Lower leg skin (tissue), 4 donors: ENCODE measurements at regions not wholly inside any gene's neighbourhood (a gene's known extent, or its start where the extent isn't known, plus 50 kb on each side); places are given as distances from the start of the nearest gene placed in this dataset.

Experiments used
- DNase-seq, 2 donors: peaks; one replicate each; pipeline ENCODE4 v3.0.0-alpha.2; 2019; ENCODE audit warnings: low spot score in 2 of 2
- H3K4me3 ChIP-seq: fragments of 200-600 bp; sonication (generic); 2 replicates; pipeline ENCODE4 v1.5.1; 2017; ENCODE audit warnings: mild to moderate bottlenecking, low read depth; ENCODE audit not compliant: poor library complexity, severe bottlenecking
- POLR2A ChIP-seq, 2 donors: fragments of 450-650 bp; IDR thresholded peaks; one replicate each; pipeline ENCODE4 v1.6.1; 2016 to 2017; ENCODE audit warnings: antibody characterized with exemption in 2 of 2, mild to moderate bottlenecking in 1 of 2, moderate library complexity in 1 of 2
- WGBS, 2 donors: methylation state at CpG; one replicate each; pipeline ENCODE4 v1.1.5; 2018; 5-methylcytosine and 5-hydroxymethylcytosine counted together
- intact Hi-C: fragments of 100-400 bp; cut with DNase I; formaldehyde crosslinking; loops from one replicate; pipeline ENCODE4 v1.15.0; 2023; ENCODE audit warnings: low total_unique reads
- TF ChIP-seq, protein P1 (sequence below), 3 donors: fragments of 450-650 bp; IDR thresholded peaks; one replicate each; pipeline ENCODE4 v1.5.1; 2016; ENCODE audit warnings: antibody characterized with exemption in 3 of 3, mild to moderate bottlenecking in 3 of 3, moderate library complexity in 2 of 3

DNA sequence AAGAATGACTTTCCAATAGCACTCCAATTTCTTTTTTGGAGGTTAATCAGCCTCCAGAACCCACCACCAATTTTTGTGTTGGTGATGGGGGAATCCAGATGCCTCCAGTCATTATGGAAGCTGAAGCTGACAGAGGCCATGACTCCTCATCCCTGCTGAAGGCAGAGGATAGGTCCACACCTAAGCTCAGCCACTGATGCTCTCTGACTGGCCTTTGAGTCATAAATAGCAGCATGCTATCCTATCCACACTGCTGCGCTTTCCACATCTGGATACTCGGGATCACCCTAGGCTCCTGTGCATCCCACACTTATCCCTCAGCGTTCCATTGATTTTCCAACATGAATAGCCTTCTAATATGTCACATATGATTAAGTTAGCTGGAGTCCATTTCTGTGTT is 124.2 kb downstream of the TES start:
- DNase-seq = no peak
- TF ChIP-seq, protein P1, sequence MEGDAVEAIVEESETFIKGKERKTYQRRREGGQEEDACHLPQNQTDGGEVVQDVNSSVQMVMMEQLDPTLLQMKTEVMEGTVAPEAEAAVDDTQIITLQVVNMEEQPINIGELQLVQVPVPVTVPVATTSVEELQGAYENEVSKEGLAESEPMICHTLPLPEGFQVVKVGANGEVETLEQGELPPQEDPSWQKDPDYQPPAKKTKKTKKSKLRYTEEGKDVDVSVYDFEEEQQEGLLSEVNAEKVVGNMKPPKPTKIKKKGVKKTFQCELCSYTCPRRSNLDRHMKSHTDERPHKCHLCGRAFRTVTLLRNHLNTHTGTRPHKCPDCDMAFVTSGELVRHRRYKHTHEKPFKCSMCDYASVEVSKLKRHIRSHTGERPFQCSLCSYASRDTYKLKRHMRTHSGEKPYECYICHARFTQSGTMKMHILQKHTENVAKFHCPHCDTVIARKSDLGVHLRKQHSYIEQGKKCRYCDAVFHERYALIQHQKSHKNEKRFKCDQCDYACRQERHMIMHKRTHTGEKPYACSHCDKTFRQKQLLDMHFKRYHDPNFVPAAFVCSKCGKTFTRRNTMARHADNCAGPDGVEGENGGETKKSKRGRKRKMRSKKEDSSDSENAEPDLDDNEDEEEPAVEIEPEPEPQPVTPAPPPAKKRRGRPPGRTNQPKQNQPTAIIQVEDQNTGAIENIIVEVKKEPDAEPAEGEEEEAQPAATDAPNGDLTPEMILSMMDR (IDR thresholded peaks at IDR 0.05) = no peak
- TF ChIP-seq POLR2A (IDR thresholded peaks at IDR 0.05) = no peak
- intact Hi-C loops = no loop called here
- 96 to 98% methylated on average over 3 of the region's 3 CpGs for WGBS, 2 donors
- H3K4me3 ChIP-seq = no peak overlapping the region

DNA sequence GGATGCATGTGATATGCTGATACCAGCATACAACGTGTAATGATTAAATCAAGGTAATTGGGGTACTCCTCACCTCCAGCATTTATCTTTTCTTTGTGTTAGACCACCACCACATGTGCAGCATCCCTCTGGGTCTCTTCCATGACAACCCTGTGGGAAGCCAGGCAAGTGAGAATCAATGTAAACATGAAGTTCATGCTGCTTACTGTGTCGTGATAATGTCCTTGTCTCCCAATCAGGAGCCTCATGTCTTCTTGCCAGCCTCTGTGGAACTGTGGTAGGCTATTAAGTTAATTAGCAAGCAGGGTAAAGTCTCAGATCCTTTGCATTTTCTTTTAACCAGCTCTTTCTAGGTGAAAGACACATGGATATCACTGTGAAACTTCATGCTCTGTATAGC is 126.7 kb downstream of the TES start:
- WGBS, 2 donors = 82 to 87% methylated on average over 2 of the region's 2 CpGs
- intact Hi-C loops = no loop called here
- DNase-seq = no peak
- TF ChIP-seq, protein P1 (IDR thresholded peaks at IDR 0.05) = no peak
- no peak for TF ChIP-seq POLR2A (IDR thresholded peaks at IDR 0.05)
- no peak overlapping the region for H3K4me3 ChIP-seq

DNA sequence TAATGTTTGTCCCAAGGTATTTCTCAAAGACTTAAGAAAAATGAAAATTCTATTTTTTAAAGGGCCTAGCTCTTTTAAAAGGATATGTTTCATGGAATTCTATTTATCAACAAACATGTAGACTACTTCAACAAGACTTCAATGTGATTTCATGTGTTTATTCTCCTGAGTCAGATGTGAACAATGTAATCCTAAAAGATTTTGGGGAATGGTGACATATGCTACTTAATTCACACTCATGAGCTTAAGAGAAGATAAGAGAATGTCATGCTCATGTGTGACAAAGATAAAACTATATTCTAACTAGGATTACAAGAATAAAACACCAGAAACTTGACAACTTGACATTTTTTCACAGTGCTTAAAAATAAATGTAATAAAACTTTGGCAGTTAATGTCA is 127.5 kb downstream of the TES start:
- no peak overlapping the region for H3K4me3 ChIP-seq
- intact Hi-C loops = loop anchor here (2.0 kb wide), 1 partner anchor 21 kb away; no protein-coding TSS in a partner anchor
- TF ChIP-seq POLR2A (IDR thresholded peaks at IDR 0.05) = no peak
- TF ChIP-seq, protein P1 (IDR thresholded peaks at IDR 0.05) = no peak
- no peak for DNase-seq

DNA sequence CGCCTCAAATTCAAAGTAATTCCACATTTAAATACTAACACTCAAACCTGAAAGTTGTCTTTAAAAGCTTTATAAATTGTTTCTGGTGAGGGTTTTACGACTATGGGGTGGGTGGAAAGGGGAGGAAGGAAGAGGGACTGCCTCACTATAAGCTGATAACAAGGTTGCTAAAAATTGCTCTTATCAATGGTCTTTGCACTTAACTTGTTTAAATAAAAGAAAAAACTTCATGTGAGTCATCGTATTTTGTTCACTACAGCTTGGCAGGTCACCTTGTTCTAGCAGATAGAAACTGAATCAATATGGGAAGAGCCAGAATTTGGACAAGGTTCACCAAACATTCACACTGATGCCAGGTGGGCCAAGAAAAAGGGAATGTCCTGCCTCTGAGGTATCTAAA is 129.2 kb downstream of the TES start:
- TF ChIP-seq, protein P1 (IDR thresholded peaks at IDR 0.05) = no peak
- TF ChIP-seq POLR2A (IDR thresholded peaks at IDR 0.05) = no peak
- WGBS, 2 donors = 38 to 46% methylated on average over 3 of the region's 3 CpGs
- intact Hi-C loops = loop anchor here (2.0 kb wide), 1 partner anchor 23 kb away; no protein-coding TSS in a partner anchor
- no peak overlapping the region for H3K4me3 ChIP-seq
- no peak for DNase-seq

DNA sequence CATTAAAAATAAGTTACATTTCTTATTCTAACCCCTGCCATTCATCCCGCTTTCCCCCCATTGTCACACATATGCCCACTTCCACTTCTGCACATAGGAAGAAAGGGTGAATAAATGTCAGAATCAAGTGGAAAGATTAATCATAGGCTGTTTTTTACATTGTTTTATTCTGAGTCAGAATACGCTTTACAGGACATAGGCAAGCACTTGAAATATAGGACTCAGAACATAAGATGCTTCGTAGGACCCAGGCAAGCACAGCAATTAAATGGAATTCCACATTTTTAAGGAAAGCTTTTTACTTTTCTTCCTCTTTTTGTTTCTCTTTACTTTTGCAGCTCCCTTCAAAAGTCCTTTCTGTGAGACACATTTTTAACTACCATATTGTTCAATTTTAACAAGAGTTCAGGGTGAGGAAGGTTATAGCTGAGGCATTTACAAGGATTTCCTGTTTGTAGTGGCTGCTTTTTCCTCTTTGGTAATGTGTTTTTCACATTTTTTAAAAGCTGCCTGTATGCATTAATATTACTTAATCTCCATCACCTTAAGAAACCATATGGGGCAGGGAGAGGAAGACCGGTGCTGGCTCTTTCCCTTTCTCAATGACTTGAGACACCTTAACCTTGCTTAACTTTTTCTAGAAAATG is 130.0 kb downstream of the TES start:
- intact Hi-C loops = no loop called here
- TF ChIP-seq POLR2A (IDR thresholded peaks at IDR 0.05) = no peak
- TF ChIP-seq, protein P1 (IDR thresholded peaks at IDR 0.05) = no peak
- H3K4me3 ChIP-seq = no peak overlapping the region
- 85 to 89% methylated on average over 4 of the region's 4 CpGs for WGBS, 2 donors
- no peak for DNase-seq
